GM12875 (cell line): ENCODE measurements at regions not wholly inside any gene's neighbourhood (a gene's known extent, or its start where the extent isn't known, plus 50 kb on each side); places are given as distances from the start of the nearest gene placed in this dataset.

Experiments used
- H3K4me3 ChIP-seq: one replicate; pipeline ENCODE4 v1.5.1; 2011; ENCODE audit warnings: low read depth, low read length, control low read depth
- CTCF ChIP-seq: IDR thresholded peaks from 2 replicates; pipeline ENCODE4 v1.5.1; 2011; ENCODE audit warnings: low read depth, mild to moderate bottlenecking, control low read depth, inconsistent platforms, low read length, moderate library complexity, borderline replicate concordance; ENCODE audit not compliant: insufficient read depth

GRCh38 chr2:58714238-58714637 lies 473.1 kb upstream of the FANCL start:
- no peak for TF ChIP-seq CTCF
- H3K4me3 ChIP-seq: no peak overlapping the region

GRCh38 chr2:58710795-58711279 lies 469.7 kb upstream of the FANCL start:
- TF ChIP-seq CTCF: no peak
- no peak overlapping the region for H3K4me3 ChIP-seq

GRCh38 chr2:58709687-58710354 lies 468.7 kb upstream of the FANCL start:
- H3K4me3 ChIP-seq: no peak overlapping the region
- no peak for TF ChIP-seq CTCF

GRCh38 chr2:58709274-58709673 lies 468.1 kb upstream of the FANCL start:
- TF ChIP-seq CTCF: no peak
- H3K4me3 ChIP-seq: no peak overlapping the region

- H3K4me3 ChIP-seq: no peak overlapping the region
Measured at GRCh38 chr2:58708565-58708964, 467.4 kb upstream of the FANCL start.

GRCh38 chr2:58702302-58702885 lies 461.3 kb upstream of the FANCL start:
- H3K4me3 ChIP-seq: no peak overlapping the region
- no peak for TF ChIP-seq CTCF

More at GRCh38 chr2:58708565-58708964, 467.4 kb upstream of the FANCL start:
- no peak for TF ChIP-seq CTCF
